ENCODE measurements at regions not wholly inside any gene's neighbourhood (a gene's known extent, or its start where the extent isn't known, plus 50 kb on each side); places are given as distances from the start of the nearest gene placed in this dataset.

DNA sequence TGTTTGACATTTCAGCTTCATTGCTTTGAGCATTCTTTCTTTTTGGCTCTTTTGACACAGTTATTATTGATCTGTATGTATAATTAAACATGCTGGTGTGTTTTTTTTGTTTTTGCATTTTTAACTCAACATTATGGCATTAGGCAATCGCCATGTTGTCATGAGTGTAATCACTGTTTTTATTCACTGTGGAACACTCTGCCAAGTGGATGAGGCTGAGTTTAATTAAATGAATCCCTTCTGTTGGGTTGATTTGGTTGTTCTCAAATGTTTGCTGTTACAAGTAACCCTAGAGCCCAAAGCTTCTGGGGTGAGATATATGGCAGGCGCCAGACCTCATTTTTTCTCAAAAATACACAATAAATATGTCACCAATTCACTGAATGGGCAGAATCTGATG lies 428.1 kb downstream of the MATN1 start:
- DNase-seq (no peak), ATAC-seq (no peak)

DNA sequence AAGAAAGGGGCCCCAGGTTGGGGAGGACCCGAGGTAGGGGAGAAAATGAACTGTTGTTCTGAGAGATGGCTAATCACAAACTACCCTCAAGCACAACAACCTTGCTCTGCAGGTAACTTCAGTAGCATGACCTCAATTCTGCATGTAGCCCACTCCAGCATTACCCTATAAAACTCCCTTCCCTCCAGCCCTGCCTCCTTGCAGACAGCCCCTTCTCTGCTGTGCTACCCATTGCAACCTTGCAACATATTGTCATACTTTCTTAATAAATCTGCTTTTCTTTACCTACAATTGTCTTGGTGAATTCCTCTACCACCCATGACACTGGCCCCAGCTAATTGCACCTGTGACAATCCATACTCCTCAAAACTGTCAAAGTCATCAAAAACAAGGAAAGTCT lies 428.9 kb downstream of the MATN1 start:
- Histone ChIP-seq H3K4me3 (no peak overlapping the region), H3K4me1 (ENCODE audit: low read depth) (no peaks in the 10 kb centered on the region), H3K36me3 (ENCODE audit: low read depth) (no peaks in the 10 kb centered on the region), H3K9me3 (no peaks in the 10 kb centered on the region)
- ATAC-seq (no peak), DNase-seq (no peak)
- TF ChIP-seq, protein P1, sequence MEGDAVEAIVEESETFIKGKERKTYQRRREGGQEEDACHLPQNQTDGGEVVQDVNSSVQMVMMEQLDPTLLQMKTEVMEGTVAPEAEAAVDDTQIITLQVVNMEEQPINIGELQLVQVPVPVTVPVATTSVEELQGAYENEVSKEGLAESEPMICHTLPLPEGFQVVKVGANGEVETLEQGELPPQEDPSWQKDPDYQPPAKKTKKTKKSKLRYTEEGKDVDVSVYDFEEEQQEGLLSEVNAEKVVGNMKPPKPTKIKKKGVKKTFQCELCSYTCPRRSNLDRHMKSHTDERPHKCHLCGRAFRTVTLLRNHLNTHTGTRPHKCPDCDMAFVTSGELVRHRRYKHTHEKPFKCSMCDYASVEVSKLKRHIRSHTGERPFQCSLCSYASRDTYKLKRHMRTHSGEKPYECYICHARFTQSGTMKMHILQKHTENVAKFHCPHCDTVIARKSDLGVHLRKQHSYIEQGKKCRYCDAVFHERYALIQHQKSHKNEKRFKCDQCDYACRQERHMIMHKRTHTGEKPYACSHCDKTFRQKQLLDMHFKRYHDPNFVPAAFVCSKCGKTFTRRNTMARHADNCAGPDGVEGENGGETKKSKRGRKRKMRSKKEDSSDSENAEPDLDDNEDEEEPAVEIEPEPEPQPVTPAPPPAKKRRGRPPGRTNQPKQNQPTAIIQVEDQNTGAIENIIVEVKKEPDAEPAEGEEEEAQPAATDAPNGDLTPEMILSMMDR (IDR thresholded peaks at IDR 0.05) = no peak
- intact Hi-C loops (cut with DNase I, micrococcal nuclease) = no loop called here

More for the DNA sequence above, 428.1 kb downstream of the MATN1 start:
- intact Hi-C loops (cut with DNase I, micrococcal nuclease) = no loop called here
- H3K4me3 ChIP-seq = no peak overlapping the region
- no peaks in the 10 kb centered on the region for H3K36me3 ChIP-seq (ENCODE audit: low read depth)
- no peaks in the 10 kb centered on the region for H3K4me1 ChIP-seq (ENCODE audit: low read depth)
- H3K9me3 ChIP-seq = no peaks in the 10 kb centered on the region
- TF ChIP-seq, protein P1 (IDR thresholded peaks at IDR 0.05) = no peak

DNA sequence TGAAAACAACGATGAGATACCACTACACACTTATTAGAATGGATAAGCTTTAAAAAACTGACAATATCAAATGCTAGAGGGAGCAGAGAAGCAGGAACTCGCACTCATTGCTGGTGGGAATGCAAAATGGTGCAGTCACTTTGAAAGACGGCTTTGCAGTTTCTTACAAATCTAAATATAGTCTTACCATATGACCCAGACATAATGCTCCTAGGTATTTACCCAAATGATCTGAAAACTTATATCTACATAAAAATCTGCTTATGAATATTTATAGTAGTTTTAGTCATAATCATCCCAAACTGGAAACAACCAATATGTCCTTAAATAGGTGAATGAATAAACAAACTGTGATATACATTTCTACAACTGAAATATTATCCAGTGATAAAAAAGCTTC lies 430.9 kb downstream of the MATN1 start:
- Histone ChIP-seq H3K9me3 (no peaks in the 10 kb centered on the region), H3K4me3 (no peak overlapping the region), H3K4me1 (ENCODE audit: low read depth) (no peaks in the 10 kb centered on the region), H3K36me3 (ENCODE audit: low read depth) (no peaks in the 10 kb centered on the region)
- DNase-seq (no peak), ATAC-seq (no peak)
- intact Hi-C loops (cut with DNase I, micrococcal nuclease) = no loop called here
- TF ChIP-seq, protein P1 (IDR thresholded peaks at IDR 0.05) = no peak

DNA sequence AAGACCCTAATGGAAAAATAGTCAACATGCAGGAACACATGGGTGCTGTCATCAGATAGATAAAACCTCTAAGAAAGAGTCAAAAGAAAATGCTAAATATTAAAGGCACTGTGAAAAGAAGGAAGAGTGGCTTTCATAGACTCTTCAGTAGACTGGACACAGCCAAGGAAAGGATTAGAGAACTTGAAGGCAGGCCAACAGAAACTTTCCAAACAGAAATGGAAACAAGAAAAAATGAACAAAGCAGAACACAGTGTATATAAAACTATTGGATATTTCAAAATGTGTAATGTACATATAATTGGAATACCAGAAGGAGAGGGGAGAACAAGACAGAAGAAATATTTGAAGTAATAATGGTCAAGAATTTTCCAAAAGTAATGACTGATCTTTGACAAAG lies 431.9 kb downstream of the MATN1 start:
- Histone ChIP-seq H3K36me3 (ENCODE audit: low read depth) (no peaks in the 10 kb centered on the region), H3K9me3 (no peaks in the 10 kb centered on the region), H3K4me3 (no peak overlapping the region), H3K4me1 (ENCODE audit: low read depth) (no peaks in the 10 kb centered on the region)
- TF ChIP-seq, protein P1 (IDR thresholded peaks at IDR 0.05) = no peak
- ATAC-seq (no peak), DNase-seq (no peak)
- intact Hi-C loops (cut with DNase I, micrococcal nuclease) = no loop called here

DNA sequence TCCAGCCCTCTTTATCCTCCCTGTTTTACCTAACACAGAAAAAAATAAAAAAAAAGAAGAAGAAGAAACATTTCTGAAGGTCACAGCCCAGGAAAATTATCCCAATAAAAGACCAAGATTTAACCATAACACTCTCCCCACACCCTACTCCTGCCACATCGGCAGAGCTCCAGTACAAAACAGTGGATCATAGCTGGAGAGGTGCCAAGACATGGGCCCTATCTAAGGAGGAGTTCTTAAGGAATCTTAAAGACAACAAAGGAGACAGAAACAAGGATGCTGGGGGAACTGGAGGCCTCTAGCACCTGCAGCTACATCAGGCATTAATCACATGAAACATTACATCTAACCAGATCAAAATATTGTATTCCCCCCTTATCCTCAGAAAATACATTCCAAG lies 432.8 kb downstream of the MATN1 start:
- Histone ChIP-seq H3K4me1 (ENCODE audit: low read depth) (no peaks in the 10 kb centered on the region), H3K9me3 (no peaks in the 10 kb centered on the region), H3K36me3 (ENCODE audit: low read depth) (no peaks in the 10 kb centered on the region), H3K4me3 (no peak overlapping the region)
- intact Hi-C loops (cut with DNase I, micrococcal nuclease) = no loop called here
- ATAC-seq (no peak), DNase-seq (no peak)
- TF ChIP-seq, protein P1 (IDR thresholded peaks at IDR 0.05) = no peak

DNA sequence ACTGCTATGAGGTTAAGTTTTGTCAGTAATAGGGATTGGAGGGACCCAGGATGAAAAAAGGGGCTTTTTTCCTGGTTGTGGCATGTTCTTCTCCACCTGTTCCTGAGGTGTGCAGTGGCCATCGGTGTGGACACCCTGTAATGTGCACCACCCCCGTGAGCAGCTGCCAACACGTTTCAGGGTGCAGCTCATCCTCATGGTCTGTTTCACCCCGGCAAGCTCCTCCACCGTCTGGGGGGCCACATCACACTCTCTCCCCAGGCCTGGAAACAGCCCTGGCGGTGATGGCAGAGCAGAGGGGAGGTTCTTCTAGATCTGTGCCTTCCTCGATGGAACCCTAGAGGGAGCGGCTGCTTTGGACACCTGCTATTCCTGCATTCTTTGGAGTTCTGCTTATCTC lies 435.4 kb downstream of the MATN1 start:
- H3K4me3 ChIP-seq = no peak overlapping the region
- H3K9me3 ChIP-seq = no peaks in the 10 kb centered on the region
- ATAC-seq (no peak), DNase-seq (no peak)
- H3K36me3 ChIP-seq (ENCODE audit: low read depth) = no peaks in the 10 kb centered on the region
- TF ChIP-seq, protein P1 (IDR thresholded peaks at IDR 0.05) = no peak
- intact Hi-C loops (cut with DNase I, micrococcal nuclease) = no loop called here
- H3K4me1 ChIP-seq (ENCODE audit: low read depth) = no peaks in the 10 kb centered on the region

Measured in mucosa of descending colon (tissue), 3 donors.